GM12878 (cell line): ENCODE measurements at regions not wholly inside any gene's neighbourhood (a gene's known extent, or its start where the extent isn't known, plus 50 kb on each side); places are given as distances from the start of the nearest gene placed in this dataset.

Experiments used
- ATAC-seq: fragments of 200-7000 bp; cut with Tn5 transposase; 3 replicates; pipeline ENCODE4 v1.9.1; 2020; ENCODE audit warnings: mild to moderate bottlenecking, moderate library complexity
- BruUV-seq: library from RNA; stranded (reverse); fragments of 400-500 nt; replicated peaks from 2 replicates; lab custom pipeline; 2021; lab: Mats Ljungman, UMichigan
- CTCF ChIA-PET: fragments of 300-600 bp; sonication (Branson Sonifier 250); formaldehyde crosslinking; extraction: SDS; loops from one replicate; lab custom pipeline; 2021; ENCODE audit warnings: inconsistent platforms; lab: Yijun Ruan, JAX
- POLR2A ChIA-PET: fragments of 350-600 bp; formaldehyde crosslinking; extraction: SDS; loops from one replicate; lab custom pipeline; 2021; ENCODE audit warnings: inconsistent platforms; lab: Charles Lee
- RAD21 ChIA-PET: fragments of 300-600 bp; sonication (Branson Sonifier 250); formaldehyde crosslinking; loops from one replicate; lab custom pipeline; 2023; ENCODE audit warnings: antibody characterized with exemption; ENCODE audit not compliant: unreplicated experiment; lab: Charles Lee
- SMC1A ChIA-PET: fragments of 300-600 bp; sonication (Branson Sonifier 250); formaldehyde crosslinking; loops from one replicate; lab custom pipeline; 2023; ENCODE audit not compliant: unreplicated experiment, uncharacterized antibody; lab: Charles Lee
- DNase-seq: peaks from one replicate; pipeline ENCODE4 v3.0.0-alpha.2; 2011; ENCODE audit warnings: low read depth, low spot score
- FAIRE-seq: peaks from 3 replicates; lab custom pipeline; 2011; peaks lifted over from hg19 to GRCh38; lab: Jason Lieb, UNC
- H2AFZ ChIP-seq: 2 replicates; pipeline ENCODE4 v1.6.0; 2011; ENCODE audit warnings: low read depth, low read length, control low read depth; ENCODE audit not compliant: control insufficient read depth
- H3K27ac ChIP-seq: 2 replicates; pipeline ENCODE4 v1.5.1; 2011; ENCODE audit warnings: control low read depth; ENCODE audit not compliant: control insufficient read depth, insufficient read depth
- H3K27me3 ChIP-seq, 2 experiments: replicated peaks in 1 of 2; 2 replicates each; pipeline versions ENCODE4 v1.6.0 to v1.6.1; 2011; ENCODE audit warnings: low read length in 1 of 2; ENCODE audit not compliant: control insufficient read depth in 2 of 2, insufficient read depth in 2 of 2
- H3K36me3 ChIP-seq, 2 experiments: 2 replicates each; pipeline ENCODE4 v1.5.1; 2011; ENCODE audit warnings: low read length in 1 of 2; ENCODE audit not compliant: control insufficient read depth in 2 of 2, insufficient read depth in 2 of 2
- H3K4me1 ChIP-seq: 2 replicates; pipeline ENCODE4 v1.6.1; 2011; ENCODE audit warnings: mild to moderate bottlenecking, low read length, moderate library complexity, mixed read lengths; ENCODE audit not compliant: control insufficient read depth, insufficient read depth
- H3K4me2 ChIP-seq: 2 replicates; pipeline ENCODE4 v1.6.0; 2011; ENCODE audit warnings: control low read depth; ENCODE audit not compliant: control insufficient read depth, insufficient read depth
- H3K4me3 ChIP-seq: fragments of 200-600 bp; sonication (generic); 2 replicates; pipeline ENCODE4 v1.5.1; 2016
- H3K79me2 ChIP-seq: 2 replicates; pipeline ENCODE4 v1.6.0; 2011; ENCODE audit warnings: low read length; ENCODE audit not compliant: control insufficient read depth, insufficient read depth
- H3K9ac ChIP-seq: 2 replicates; pipeline ENCODE4 v1.8.0; 2011; ENCODE audit warnings: low read length, control low read depth, mixed read lengths; ENCODE audit not compliant: control insufficient read depth, insufficient read depth
- H3K9me3 ChIP-seq: replicated peaks from 3 replicates; pipeline ENCODE4 v1.5.1; 2011; ENCODE audit warnings: mild to moderate bottlenecking, low read length; ENCODE audit not compliant: control insufficient read depth, insufficient read depth
- H4K20me1 ChIP-seq: 2 replicates; pipeline ENCODE4 v1.6.0; 2011; ENCODE audit not compliant: control insufficient read depth, insufficient read depth
- CBX3 ChIP-seq: fragments of 200-600 bp; sonication (generic); IDR thresholded peaks from 2 replicates; pipeline ENCODE4 v1.6.1; 2016; ENCODE audit warnings: low read depth, borderline replicate concordance
- CHD4 ChIP-seq: fragments of 200-600 bp; sonication (generic); IDR thresholded peaks from 2 replicates; pipeline ENCODE4 v1.6.1; 2016; ENCODE audit warnings: mild to moderate bottlenecking
- E4F1 ChIP-seq: fragments of 450-650 bp; IDR thresholded peaks from 2 replicates; pipeline ENCODE4 v1.6.1; 2018; ENCODE audit warnings: borderline replicate concordance, mild to moderate bottlenecking; ENCODE audit not compliant: partially characterized antibody
- FOS ChIP-seq: IDR thresholded peaks from 3 replicates; pipeline ENCODE4 v1.6.1; 2011; ENCODE audit warnings: borderline replicate concordance; ENCODE audit not compliant: insufficient read length; ENCODE audit errors: extremely low read depth
- IKZF2 ChIP-seq, 2 experiments: fragments of 450-650 bp; IDR thresholded peaks; 2 replicates each; pipeline ENCODE4 v1.6.1; 2017; ENCODE audit warnings: mild to moderate bottlenecking in 2 of 2, moderate library complexity in 2 of 2
- KAT2A ChIP-seq: conservative IDR thresholded peaks from 2 replicates; pipeline ENCODE4 v1.6.1; 2011; ENCODE audit warnings: low read depth, low read length; ENCODE audit not compliant: control insufficient read depth
- KDM1A ChIP-seq: fragments of 200-600 bp; sonication (generic); IDR thresholded peaks from 2 replicates; pipeline ENCODE4 v1.6.1; 2016; ENCODE audit warnings: borderline replicate concordance
- MEF2B ChIP-seq: fragments of 450-650 bp; IDR thresholded peaks from 2 replicates; pipeline ENCODE4 v1.6.1; 2018; ENCODE audit warnings: mild to moderate bottlenecking, moderate library complexity; ENCODE audit not compliant: partially characterized antibody, poor library complexity, severe bottlenecking
- MTA3 ChIP-seq: IDR thresholded peaks from 2 replicates; pipeline ENCODE4 v1.6.1; 2012; ENCODE audit warnings: low read length, inconsistent platforms, borderline replicate concordance
- POU2F2 ChIP-seq: IDR thresholded peaks from 3 replicates; pipeline ENCODE4 v1.6.1; 2011; ENCODE audit warnings: low read depth, mild to moderate bottlenecking, low read length, borderline replicate concordance
- TBL1XR1 ChIP-seq: IDR thresholded peaks from 2 replicates; pipeline ENCODE4 v1.6.1; 2012; ENCODE audit warnings: low read depth, low read length, improper control_type of control experiment
- TCF3 ChIP-seq: IDR thresholded peaks from 2 replicates; pipeline ENCODE4 v1.6.1; 2012; ENCODE audit warnings: low read depth, mild to moderate bottlenecking, low read length, borderline replicate concordance; ENCODE audit not compliant: insufficient read depth
- ZBTB33 ChIP-seq: fragments of 450-650 bp; IDR thresholded peaks from 2 replicates; pipeline ENCODE4 v1.6.1; 2017; ENCODE audit warnings: mild to moderate bottlenecking
- whole genome bisulfite sequencing: methylation state at CpG from one replicate; pipeline ENCODE4 v1.1.6; 2016; ENCODE audit warnings: low lambda C conversion rate; ENCODE audit not compliant: insufficient replicate concordance, insufficient coverage; ENCODE audit errors: missing lambda C conversion rate; 5-methylcytosine and 5-hydroxymethylcytosine counted together
- in situ Hi-C: fragments of 300-500 bp; cut with MboI; formaldehyde crosslinking; loops from 9 replicates; pipeline ENCODE4 v1.14.3; 2018; ENCODE audit warnings: mixed read lengths
- intact Hi-C: fragments of 100-400 bp; cut with micrococcal nuclease; formaldehyde crosslinking; loops from one replicate; pipeline ENCODE4 v1.14.2; 2022; ENCODE audit not compliant: unreplicated experiment
- TF ChIP-seq, protein P1 (sequence below): fragments of 450-650 bp; IDR thresholded peaks from 2 replicates; pipeline ENCODE4 v1.6.1; 2018; ENCODE audit warnings: mild to moderate bottlenecking, low read depth, moderate library complexity; ENCODE audit not compliant: partially characterized antibody
- TF ChIP-seq, protein P2 (sequence below): IDR thresholded peaks from 2 replicates; pipeline ENCODE4 v1.6.1; 2011; ENCODE audit warnings: low read depth, low read length, improper control_type of control experiment, borderline replicate concordance

- in situ Hi-C loops (no loop called here), intact Hi-C loops (no loop called here)
- ChIA-PET SMC1A (interaction anchor here (0.5 kb wide), 1 partner anchor 32 kb away, joined by 4 read pairs; no protein-coding TSS in a partner anchor), RAD21 (no interaction called here), CTCF (no interaction called here), POLR2A (no interaction called here)
- Histone ChIP-seq H3K4me3 (no peak overlapping the region), H3K4me1 (no peaks in the 10 kb centered on the region), H3K27me3 (no peaks in the 10 kb centered on the region), H3K79me2 (no peaks in the 10 kb centered on the region), H2AFZ (no peak overlapping the region), H3K9me3 (no peaks in the 10 kb centered on the region), H3K27ac (no peak overlapping the region), H3K9ac (no peak overlapping the region), H4K20me1 (no peaks in the 10 kb centered on the region), H3K36me3 (no peaks in the 10 kb centered on the region), H3K4me2 (no peak overlapping the region)
- no peak for TF ChIP-seq TCF3
- TF ChIP-seq MTA3 = no peak
- TF ChIP-seq MEF2B = no peak
- TF ChIP-seq E4F1 = no peak
- no peak for TF ChIP-seq TBL1XR1
- no peak for TF ChIP-seq CHD4
- TF ChIP-seq IKZF2 (IDR thresholded peaks at IDR 0.05) = no peak
- no peak for TF ChIP-seq KDM1A
- TF ChIP-seq POU2F2 = no peak
- TF ChIP-seq, protein P1, sequence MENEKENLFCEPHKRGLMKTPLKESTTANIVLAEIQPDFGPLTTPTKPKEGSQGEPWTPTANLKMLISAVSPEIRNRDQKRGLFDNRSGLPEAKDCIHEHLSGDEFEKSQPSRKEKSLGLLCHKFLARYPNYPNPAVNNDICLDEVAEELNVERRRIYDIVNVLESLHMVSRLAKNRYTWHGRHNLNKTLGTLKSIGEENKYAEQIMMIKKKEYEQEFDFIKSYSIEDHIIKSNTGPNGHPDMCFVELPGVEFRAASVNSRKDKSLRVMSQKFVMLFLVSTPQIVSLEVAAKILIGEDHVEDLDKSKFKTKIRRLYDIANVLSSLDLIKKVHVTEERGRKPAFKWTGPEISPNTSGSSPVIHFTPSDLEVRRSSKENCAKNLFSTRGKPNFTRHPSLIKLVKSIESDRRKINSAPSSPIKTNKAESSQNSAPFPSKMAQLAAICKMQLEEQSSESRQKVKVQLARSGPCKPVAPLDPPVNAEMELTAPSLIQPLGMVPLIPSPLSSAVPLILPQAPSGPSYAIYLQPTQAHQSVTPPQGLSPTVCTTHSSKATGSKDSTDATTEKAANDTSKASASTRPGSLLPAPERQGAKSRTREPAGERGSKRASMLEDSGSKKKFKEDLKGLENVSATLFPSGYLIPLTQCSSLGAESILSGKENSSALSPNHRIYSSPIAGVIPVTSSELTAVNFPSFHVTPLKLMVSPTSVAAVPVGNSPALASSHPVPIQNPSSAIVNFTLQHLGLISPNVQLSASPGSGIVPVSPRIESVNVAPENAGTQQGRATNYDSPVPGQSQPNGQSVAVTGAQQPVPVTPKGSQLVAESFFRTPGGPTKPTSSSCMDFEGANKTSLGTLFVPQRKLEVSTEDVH = no peak
- no peak for TF ChIP-seq ZBTB33
- TF ChIP-seq CBX3 = no peak
- TF ChIP-seq KAT2A = no peak
- TF ChIP-seq, protein P2, sequence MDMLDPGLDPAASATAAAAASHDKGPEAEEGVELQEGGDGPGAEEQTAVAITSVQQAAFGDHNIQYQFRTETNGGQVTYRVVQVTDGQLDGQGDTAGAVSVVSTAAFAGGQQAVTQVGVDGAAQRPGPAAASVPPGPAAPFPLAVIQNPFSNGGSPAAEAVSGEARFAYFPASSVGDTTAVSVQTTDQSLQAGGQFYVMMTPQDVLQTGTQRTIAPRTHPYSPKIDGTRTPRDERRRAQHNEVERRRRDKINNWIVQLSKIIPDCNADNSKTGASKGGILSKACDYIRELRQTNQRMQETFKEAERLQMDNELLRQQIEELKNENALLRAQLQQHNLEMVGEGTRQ = no peak
- no peak for TF ChIP-seq FOS
- DNase-seq = no peak
- no TSS peak for BruUV-seq
- no peak for ATAC-seq
- 2% methylated on average over 3 of the region's 3 CpGs for WGBS
- no peak for FAIRE-seq
These were observed 631.3 kb upstream of the CA10 start for GRCh38 chr17:52789829-52790228.
